ENCODE measurements at regions not wholly inside any gene's neighbourhood (a gene's known extent, or its start where the extent isn't known, plus 50 kb on each side); places are given as distances from the start of the nearest gene placed in this dataset.
"Not testable (repeated sequence)": the region's sequence is repeated elsewhere in the genome, so short reads cannot be mapped to it uniquely, and the experiment has no call there.

- DNase-seq, result no peak
Measured at GRCh38 chr7:142698429-142698828, 50.8 kb upstream of the PRSS1 start.

GRCh38 chr7:142697270-142697669, 52.0 kb upstream of the PRSS1 start:
- no peak for DNase-seq

DNA sequence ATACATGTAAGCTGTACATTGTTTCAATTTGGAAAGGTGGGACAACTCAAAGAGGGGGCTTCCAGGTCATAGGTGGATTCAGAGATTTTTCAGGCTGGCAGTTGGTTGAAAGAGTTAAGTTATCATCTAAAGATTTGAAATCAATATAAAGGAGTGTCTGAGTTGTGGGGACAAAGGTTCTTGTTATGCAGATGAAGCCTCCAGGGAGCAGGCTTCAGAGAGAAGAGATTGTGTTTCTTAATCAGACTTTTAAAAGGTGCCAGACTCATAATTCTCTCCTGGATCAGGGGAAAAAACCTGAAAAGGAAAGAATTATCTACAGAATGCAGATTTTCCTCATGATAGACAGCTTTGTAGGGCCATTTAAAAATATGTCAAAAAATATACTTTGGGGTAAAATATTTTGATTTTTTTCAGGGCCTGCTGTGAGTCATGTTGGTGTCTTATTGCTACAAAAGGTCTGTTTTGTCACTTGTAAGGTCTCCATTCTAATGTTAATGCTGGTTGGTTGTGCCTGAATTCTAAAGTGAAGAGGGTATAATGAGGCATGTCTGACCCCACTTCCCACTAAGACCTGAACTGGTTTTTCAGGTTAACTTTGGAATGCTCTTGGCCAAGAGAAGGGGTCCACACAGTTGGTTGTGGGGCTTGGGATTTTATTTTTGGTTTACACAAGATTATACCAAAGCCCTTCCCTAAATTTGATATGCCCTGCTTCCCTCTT, 52.7 kb upstream of the PRSS1 start:
- DNase-seq, result no peak

DNA sequence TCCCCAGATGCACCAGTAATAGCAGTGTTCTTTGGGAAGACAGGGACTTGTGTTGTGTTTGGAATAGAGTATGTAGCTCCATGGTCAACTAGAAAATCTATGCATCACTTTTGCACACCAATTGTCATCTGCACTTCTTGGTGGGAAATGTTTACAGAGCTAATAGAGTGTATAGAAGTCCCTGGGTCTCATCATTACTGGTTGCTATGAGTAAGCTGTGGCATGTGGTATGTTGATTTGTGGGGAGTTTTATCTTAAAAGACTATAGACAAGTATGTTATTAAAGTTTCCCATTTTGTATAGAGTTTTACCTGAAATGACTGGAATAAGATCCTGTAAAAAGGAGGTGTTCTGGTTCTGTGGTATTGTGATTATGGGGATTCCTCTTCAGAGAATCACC, 55.4 kb upstream of the PRSS1 start:
- DNase-seq, result no peak

GRCh38 chr7:142690554-142691182, 58.6 kb upstream of the PRSS1 start:
- DNase-seq, result no peak

DNA sequence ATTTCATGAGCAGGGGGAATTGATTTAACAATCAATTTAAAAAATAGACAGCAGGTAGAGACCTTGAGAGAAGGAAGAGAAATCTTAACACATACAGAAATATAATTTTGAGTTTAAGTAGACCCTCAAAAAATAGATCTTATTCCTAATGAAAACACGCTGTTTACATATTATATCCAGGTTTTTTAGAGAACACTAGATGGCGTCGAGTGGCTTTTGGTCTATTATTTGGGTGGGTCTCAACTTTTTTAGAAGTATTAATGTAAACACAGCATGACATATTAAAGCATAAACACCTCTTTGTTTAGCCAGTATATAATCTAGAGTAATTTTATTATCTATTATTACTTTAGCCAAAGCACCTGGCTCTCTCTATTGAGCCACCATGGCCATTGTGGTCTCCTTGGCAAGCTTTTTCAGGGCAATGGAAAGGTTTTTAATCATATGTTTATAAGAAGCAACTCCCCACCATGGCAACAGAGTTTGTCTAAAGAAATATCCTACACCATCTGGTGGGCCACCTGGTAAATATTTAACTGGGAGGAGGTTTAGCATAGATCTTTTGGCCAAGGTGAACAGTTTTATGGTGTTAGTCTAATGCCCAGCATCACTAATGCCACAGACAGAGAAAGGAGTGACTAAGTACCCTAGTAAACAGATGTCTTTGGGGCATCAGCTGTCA, 59.7 kb upstream of the PRSS1 start:
- DNase-seq, result no peak

DNA sequence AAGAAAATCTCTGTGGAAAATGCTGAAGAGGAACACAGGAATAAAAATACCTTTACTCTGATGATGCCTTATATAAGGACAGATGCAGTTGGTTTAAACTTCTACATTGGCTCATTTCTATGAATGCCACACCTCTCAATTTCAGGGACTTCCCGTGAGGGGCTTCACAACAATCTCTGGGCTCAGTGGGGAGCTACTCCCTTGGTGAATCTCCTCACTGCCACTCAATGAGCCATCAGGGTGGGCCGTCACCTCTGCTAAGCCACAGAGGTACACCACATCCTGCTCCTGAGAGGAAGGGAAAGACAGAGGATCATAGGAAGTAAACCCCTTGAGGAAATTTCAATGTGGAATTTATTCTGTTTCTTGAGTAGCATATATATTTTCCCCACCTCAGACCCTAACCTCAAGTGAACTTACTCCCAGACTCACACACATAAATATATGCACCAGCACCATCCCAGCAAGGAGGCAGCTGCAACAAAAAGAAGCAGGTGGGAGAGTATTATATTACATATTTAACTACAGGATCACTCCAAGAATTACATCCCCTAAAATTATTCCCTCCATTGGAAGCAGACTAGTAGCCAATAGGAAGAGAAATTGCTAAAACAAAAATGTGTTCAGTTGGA, 63.3 kb upstream of the PRSS1 start:
- DNase-seq, result peak; percentile 16

GRCh38 chr7:142681314-142682092, 67.8 kb upstream of the PRSS1 start:
- DNase-seq, result no peak

DNA sequence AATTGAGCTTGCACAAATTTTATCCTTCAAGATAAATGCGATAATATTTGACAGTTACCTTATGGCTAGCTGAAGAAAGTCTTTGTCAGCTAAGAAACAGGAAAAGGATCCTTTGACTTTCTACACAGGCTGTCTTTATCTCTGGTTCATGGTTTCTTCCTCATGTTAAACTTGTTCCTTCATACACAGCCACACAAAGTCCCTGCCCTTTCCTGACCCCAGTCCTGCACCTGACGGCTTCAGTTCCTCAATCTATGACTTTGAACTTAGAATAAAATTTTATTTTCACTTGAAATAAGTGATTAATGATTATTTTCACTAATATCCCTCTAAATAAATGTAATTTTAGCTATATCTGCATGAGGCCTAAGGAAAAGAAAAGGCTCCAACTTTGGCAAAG, 77.8 kb upstream of the PRSS1 start:
- DNase-seq, result no peak

DNA sequence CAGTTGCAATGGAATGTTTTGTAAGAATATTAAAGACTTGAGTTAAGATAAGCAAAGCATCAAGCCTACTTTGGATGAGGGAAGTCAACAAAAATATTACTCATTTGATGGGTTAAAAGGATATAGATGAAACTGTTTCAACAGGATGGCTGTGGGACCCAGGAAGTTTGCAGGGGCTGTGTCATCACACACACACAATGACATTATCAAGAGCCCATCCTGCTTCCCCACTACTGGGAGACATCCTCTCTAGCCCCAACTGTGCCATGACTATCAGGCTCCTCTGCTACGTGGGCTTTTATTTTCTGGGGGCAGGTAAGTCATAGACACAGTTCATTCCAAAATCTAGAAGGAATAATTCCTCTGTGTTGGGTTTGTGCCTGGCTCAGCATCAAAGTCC, 78.8 kb upstream of the PRSS1 start:
- DNase-seq, result no peak

GRCh38 chr7:142669074-142669654, 80.1 kb upstream of the PRSS1 start:
- DNase-seq, result no peak

- no peak for DNase-seq
Measured at GRCh38 chr7:142668495-142668894, 80.8 kb upstream of the PRSS1 start.

- no peak for DNase-seq
Measured at GRCh38 chr7:142657376-142657775, 91.9 kb upstream of the PRSS1 start.

GRCh38 chr7:142654398-142654797, 94.9 kb upstream of the PRSS1 start:
- DNase-seq, result no peak

GRCh38 chr7:142647749-142648148, 101.5 kb upstream of the PRSS1 start:
- DNase-seq, result no peak

GRCh38 chr7:142646386-142647140, 102.7 kb upstream of the PRSS1 start:
- no peak for DNase-seq

DNA sequence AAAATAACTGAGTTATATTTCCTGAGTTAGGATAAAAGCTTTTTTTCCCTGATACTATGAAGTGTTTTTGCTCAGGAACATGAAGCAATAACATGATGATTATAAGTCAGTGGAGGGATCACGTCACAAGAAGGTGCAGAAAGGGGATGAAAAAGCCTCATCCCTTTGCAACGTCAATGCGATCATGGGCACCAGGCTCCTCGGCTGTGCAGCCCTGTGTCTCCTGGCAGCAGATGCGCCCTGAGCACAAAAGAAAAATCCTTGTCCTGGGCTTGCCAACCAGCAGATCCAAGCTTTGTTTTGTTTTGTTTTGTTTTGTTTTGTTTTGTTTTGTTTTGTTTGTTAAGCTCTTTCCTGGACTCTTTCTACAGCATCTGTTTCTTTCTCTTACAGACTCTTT, 103.5 kb upstream of the PRSS1 start:
- DNase-seq, result no peak

DNA sequence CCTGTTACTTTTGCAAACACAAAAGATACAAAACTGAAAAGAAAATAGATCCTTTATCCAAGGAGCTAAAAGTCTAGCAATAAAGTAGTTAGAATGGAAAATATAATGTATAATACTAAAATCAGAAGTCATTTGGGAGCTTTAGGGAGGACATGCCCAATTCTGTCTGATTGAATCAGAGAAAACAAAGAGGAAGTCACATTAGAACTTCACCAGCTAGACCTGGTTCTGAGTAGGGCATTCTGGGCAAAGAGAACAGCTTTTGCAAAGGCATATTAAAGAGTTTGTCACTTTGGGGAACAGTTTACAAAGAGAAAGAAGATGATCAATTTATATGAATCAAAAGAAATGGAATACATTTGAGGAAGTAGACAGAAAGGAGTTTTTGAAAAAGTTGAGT, 107.0 kb upstream of the PRSS1 start:
- no peak for DNase-seq

DNA sequence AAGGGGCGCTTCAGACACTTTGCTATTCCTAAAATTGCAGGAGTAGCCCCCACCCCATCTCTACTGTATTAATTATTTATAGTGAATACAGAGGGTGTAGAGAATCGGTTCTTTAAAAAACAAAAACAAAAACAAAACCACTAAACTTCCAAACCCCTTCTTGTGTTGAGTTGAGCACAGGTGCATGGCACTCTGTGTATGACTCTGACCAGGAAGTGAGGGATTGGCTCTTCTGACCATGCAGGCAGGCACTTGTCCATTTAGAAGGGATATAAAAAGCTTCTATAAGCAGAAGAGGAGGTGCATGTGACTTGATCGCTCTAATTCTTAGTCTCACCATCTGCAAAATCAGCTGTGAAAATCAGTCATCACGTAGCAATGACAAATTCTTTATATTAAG, 108.0 kb upstream of the PRSS1 start:
- not testable (repeated sequence) for DNase-seq

- DNase-seq, result no peak
Measured at GRCh38 chr7:142638581-142638980, 110.7 kb upstream of the PRSS1 start.

GRCh38 chr7:142637240-142637639, 112.0 kb upstream of the PRSS1 start:
- no peak for DNase-seq

DNA sequence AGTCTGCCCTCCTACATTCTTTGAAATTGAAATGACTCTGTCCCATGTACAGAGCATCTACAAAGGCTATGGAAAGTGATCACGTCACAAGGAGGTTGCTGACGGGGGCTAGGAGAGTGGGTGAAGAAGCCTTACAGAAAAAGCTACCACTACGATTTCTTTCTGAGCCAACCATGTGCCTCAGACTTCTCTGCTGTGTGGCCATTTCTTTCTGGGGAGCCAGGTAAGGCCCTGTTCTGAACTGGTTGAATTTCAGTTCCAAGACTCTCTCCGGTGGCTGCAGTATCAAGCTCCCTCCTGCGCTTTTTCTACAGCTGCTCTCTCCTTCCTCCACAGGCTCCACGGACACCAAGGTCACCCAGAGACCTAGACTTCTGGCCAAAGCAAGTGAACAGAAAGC, 112.5 kb upstream of the PRSS1 start:
- DNase-seq, result peak; percentile 16
